OCI-LY7 (cell line): ENCODE measurements at regions not wholly inside any gene's neighbourhood (a gene's known extent, or its start where the extent isn't known, plus 50 kb on each side); places are given as distances from the start of the nearest gene placed in this dataset.

Experiments used
- BruUV-seq: library from RNA; stranded (reverse); fragments of 400-500 nt; replicated peaks from 2 replicates; lab custom pipeline; 2021; lab: Mats Ljungman, UMichigan
- CTCF ChIA-PET: fragments of 300-600 bp; sonication (Branson Sonifier 250); formaldehyde crosslinking; loops from one replicate; lab custom pipeline; 2022; ENCODE audit warnings: antibody characterized with exemption; ENCODE audit not compliant: unreplicated experiment; lab: Charles Lee
- POLR2A ChIA-PET: fragments of 300-600 bp; sonication (Branson Sonifier 250); formaldehyde crosslinking; loops from one replicate; lab custom pipeline; 2022; ENCODE audit warnings: antibody characterized with exemption; lab: Charles Lee
- DNase-seq: peaks from one replicate; pipeline ENCODE4 v3.0.0-alpha.2; 2015; ENCODE audit warnings: low spot score
- H2AFZ ChIP-seq: fragments of 200-600 bp; sonication (generic), shearing (Covaris generic); 2 replicates; pipeline ENCODE4 v1.6.1; 2014; ENCODE audit warnings: mild to moderate bottlenecking, antibody characterized with exemption, low read length, moderate library complexity
- H3K27ac ChIP-seq: fragments of 200-600 bp; sonication (generic); 2 replicates; pipeline ENCODE4 v1.5.1; 2014; ENCODE audit warnings: mixed run types, low read depth, mild to moderate bottlenecking, moderate library complexity, low read length, inconsistent platforms; ENCODE audit not compliant: poor library complexity, severe bottlenecking
- H3K36me3 ChIP-seq: fragments of 200-600 bp; sonication (generic); 2 replicates; pipeline ENCODE4 v1.6.1; 2014; ENCODE audit warnings: mild to moderate bottlenecking, antibody characterized with exemption, low read length, moderate library complexity, mixed read lengths; ENCODE audit not compliant: insufficient read depth
- H3K4me1 ChIP-seq: fragments of 200-600 bp; sonication (generic); 2 replicates; pipeline ENCODE4 v1.5.1; 2014; ENCODE audit warnings: mild to moderate bottlenecking, low read length; ENCODE audit not compliant: insufficient read depth, poor library complexity, severe bottlenecking
- H3K4me2 ChIP-seq: fragments of 200-600 bp; sonication (generic); 2 replicates; pipeline ENCODE4 v1.6.1; 2014; ENCODE audit warnings: mild to moderate bottlenecking, low read length
- H3K4me3 ChIP-seq: fragments of 200-600 bp; sonication (generic); 2 replicates; pipeline ENCODE4 v1.5.1; 2014; ENCODE audit warnings: mild to moderate bottlenecking, low read depth, low read length; ENCODE audit not compliant: poor library complexity, severe bottlenecking
- H3K79me2 ChIP-seq: fragments of 200-600 bp; sonication (generic); 2 replicates; pipeline ENCODE4 v1.6.1; 2016; ENCODE audit warnings: low read depth, mild to moderate bottlenecking, low read length, moderate library complexity, mixed read lengths; ENCODE audit not compliant: insufficient read depth
- H3K9me2 ChIP-seq: fragments of 200-600 bp; sonication (generic); 2 replicates; pipeline ENCODE4 v1.6.1; 2016; ENCODE audit warnings: mild to moderate bottlenecking, low read length, mixed read lengths; ENCODE audit not compliant: insufficient read depth
- H3K9me3 ChIP-seq: fragments of 200-600 bp; sonication (generic); 2 replicates; pipeline ENCODE4 v1.6.1; 2014; ENCODE audit warnings: mild to moderate bottlenecking, mixed run types, low read length, mixed read lengths
- H4K20me1 ChIP-seq: fragments of 200-600 bp; sonication (generic); 2 replicates; pipeline ENCODE4 v1.6.1; 2014; ENCODE audit warnings: mild to moderate bottlenecking, antibody characterized with exemption, low read length, moderate library complexity, mixed read lengths; ENCODE audit not compliant: insufficient read depth
- EZH2phosphoT487 ChIP-seq: fragments of 200-600 bp; sonication (generic); IDR thresholded peaks from 2 replicates; pipeline ENCODE4 v1.6.1; 2018; ENCODE audit warnings: low read depth, borderline replicate concordance, mild to moderate bottlenecking, mixed run types, antibody characterized with exemption, low read length, moderate library complexity, mixed read lengths
- intact Hi-C: fragments of 100-400 bp; cut with micrococcal nuclease; formaldehyde crosslinking; loops from one replicate; pipeline ENCODE4 v1.10.0; 2022; ENCODE audit not compliant: unreplicated experiment
- TF ChIP-seq, protein P1 (sequence below): fragments of 200-600 bp; sonication (generic); conservative IDR thresholded peaks from 2 replicates; pipeline ENCODE4 v1.5.1; 2014; ENCODE audit warnings: mild to moderate bottlenecking, antibody characterized with exemption, low read length, moderate library complexity, mixed read lengths

DNA sequence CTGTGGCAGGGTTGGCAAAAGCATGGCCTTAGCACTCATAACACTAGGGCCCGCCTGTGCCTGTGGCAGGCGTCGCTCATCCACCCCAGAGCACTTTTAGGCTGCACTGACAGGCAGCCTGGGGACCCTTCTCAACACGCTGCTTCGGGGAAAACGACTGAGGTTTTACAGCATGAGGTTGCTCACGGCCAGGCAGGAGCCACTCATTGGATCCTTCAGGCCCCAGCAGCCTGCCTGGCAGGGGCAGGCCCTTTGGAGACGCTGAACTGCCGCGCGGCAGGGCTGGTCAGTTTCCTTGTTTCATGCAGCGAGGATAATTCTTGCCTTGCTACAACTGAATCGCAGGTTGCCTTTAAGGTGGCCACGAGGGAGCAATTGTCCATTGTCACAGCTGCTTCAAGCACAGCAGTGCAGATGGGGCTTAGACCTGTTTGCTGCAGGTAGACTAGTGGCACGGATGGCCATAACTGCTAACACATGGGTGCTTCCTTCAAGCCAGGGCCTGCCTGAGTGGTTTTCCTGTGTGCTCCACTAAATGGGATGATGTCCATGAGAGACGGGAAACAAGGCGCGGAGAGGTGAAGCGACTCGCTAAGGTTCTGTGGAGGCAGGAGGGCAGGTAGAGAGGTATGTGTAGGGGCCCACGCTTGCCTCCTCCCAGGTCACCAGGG, 49.9 kb upstream of the HS6ST1 start:
- no peaks in the 10 kb centered on the region for H3K79me2 ChIP-seq
- BruUV-seq: no TSS peak
- no peaks in the 10 kb centered on the region for H3K36me3 ChIP-seq
- H2AFZ ChIP-seq: no peak overlapping the region
- TF ChIP-seq, protein P1, sequence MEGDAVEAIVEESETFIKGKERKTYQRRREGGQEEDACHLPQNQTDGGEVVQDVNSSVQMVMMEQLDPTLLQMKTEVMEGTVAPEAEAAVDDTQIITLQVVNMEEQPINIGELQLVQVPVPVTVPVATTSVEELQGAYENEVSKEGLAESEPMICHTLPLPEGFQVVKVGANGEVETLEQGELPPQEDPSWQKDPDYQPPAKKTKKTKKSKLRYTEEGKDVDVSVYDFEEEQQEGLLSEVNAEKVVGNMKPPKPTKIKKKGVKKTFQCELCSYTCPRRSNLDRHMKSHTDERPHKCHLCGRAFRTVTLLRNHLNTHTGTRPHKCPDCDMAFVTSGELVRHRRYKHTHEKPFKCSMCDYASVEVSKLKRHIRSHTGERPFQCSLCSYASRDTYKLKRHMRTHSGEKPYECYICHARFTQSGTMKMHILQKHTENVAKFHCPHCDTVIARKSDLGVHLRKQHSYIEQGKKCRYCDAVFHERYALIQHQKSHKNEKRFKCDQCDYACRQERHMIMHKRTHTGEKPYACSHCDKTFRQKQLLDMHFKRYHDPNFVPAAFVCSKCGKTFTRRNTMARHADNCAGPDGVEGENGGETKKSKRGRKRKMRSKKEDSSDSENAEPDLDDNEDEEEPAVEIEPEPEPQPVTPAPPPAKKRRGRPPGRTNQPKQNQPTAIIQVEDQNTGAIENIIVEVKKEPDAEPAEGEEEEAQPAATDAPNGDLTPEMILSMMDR: no peak
- no peaks in the 10 kb centered on the region for H4K20me1 ChIP-seq
- DNase-seq: no peak
- ChIA-PET POLR2A (no interaction called here), CTCF (no interaction called here)
- no peak overlapping the region for H3K4me2 ChIP-seq
- no peaks in the 10 kb centered on the region for H3K4me1 ChIP-seq
- H3K9me2 ChIP-seq: no peaks in the 10 kb centered on the region
- no peak overlapping the region for H3K27ac ChIP-seq
- no peaks in the 10 kb centered on the region for H3K9me3 ChIP-seq
- no peak overlapping the region for H3K4me3 ChIP-seq
- intact Hi-C loops: no loop called here

DNA sequence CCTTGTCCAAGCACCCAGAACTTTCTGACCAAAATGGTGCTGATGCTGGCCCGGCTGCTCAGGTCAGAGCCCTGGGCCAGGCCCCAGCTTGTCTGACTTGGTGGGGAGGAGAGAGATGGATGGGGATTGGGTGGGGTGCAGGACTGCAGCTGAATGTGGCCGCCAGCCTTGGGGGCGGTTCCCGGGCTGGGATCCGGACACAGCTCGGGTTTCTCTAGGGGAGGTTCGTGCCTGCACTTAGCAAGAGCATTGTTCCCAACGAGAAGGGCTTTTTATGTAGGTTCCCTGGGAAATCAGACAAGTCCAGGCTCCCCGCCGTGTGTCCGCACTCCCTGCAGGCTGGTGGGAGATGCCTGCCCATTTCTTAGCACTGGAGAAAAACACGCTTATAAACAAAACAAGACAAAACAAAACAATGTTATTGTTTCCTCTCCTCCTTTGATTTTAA, 50.5 kb upstream of the HS6ST1 start:
- DNase-seq: no peak
- H3K4me3 ChIP-seq: no peak overlapping the region
- no peaks in the 10 kb centered on the region for H4K20me1 ChIP-seq
- no peaks in the 10 kb centered on the region for H3K9me2 ChIP-seq
- no peak for TF ChIP-seq EZH2phosphoT487
- TF ChIP-seq, protein P1: no peak
- H3K79me2 ChIP-seq: no peaks in the 10 kb centered on the region
- H2AFZ ChIP-seq: no peak overlapping the region
- BruUV-seq: no TSS peak
- H3K4me1 ChIP-seq: no peaks in the 10 kb centered on the region
- intact Hi-C loops: no loop called here
- H3K4me2 ChIP-seq: no peak overlapping the region
- H3K36me3 ChIP-seq: no peaks in the 10 kb centered on the region
- H3K27ac ChIP-seq: no peak overlapping the region
- ChIA-PET POLR2A (no interaction called here), CTCF (interaction anchor here (0.6 kb wide), 1 partner anchor 53 kb away, joined by 3 read pairs; no protein-coding TSS in a partner anchor)
- H3K9me3 ChIP-seq: no peaks in the 10 kb centered on the region
